ENCODE measurements at regions not wholly inside any gene's neighbourhood (a gene's known extent, or its start where the extent isn't known, plus 50 kb on each side); places are given as distances from the start of the nearest gene placed in this dataset.
"Not testable (repeated sequence)": the region's sequence is repeated elsewhere in the genome, so short reads cannot be mapped to it uniquely, and the experiment has no call there.

DNA sequence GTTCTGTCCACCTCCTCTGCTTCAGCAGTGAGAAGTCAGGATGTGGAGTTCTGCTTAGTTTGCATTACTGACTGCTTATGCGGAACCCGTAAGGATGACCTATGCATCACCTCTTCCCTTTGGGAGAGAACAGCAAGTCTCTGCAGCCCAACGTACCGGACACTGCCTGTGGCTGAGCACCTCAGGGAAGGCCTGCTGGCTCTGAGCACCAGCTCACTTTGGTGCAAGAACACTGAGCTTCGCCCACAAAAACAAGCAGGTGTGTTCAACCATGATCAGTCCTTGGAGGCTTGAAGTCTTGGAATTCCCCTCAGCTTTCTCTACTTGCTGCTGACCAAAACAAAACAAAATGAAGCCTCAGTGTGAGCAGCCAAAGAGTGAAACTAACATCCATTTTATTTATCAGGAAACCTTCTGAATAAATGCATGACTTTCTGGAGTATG lies 52.7 kb upstream of the NCK2 start:
- no peak for DNase-seq

DNA sequence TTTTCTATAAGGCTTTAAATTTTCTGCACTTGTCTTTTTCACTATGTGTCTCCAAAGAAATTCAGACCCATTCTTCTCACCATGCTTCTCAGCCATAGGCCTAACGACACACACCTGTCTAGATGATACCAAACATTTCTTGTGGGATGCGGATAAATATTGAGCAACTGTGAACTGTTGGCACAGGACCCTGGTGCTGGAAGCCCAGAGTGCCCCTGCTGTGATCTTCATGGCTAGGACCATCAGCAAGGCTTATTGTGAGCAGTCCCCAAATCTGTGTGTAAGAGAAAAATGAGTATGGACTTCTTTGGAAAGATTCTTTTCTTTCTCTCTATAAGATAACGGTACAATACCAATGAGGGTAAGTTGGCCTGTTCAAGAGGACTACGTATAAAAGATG lies 54.1 kb upstream of the NCK2 start:
- no peak for DNase-seq

DNA sequence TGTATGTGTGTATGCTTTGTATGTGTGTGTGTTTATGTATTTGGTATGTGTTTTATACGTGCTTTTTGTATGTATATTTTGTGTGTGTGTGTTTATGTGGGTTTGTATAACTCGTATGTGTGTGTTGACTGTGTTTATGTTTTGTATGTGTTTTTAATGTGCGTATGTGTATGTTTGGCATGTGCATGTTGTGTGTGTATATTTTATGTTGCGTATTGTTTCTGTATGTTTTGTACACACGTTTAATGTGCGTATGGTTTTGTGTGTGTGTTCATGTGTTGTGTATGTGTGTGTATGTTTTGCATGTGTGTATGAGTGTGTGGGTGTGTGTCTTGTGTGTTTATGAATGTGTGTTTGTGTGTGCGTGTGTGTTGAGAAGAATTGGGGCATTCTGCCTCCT lies 55.2 kb upstream of the NCK2 start:
- DNase-seq, result no peak

DNA sequence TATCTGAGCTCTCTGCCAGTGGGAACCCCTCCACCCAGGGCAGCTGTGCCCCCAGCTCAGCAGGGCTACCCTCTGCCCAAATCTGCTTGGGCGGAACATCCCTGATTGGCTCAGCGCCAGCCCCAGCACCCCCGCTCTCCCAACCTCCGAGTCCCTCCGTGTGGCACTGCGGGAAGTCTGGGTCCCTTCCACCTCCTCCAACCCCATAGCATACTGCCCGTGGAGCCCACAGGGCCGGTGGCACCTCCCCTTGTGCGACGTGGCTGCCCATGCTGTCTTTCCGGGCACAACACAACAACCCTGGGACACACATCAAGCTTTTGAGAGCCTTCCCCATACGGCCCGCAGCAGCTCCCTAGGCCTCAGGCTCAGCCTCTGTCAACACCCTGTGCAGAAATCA lies 55.8 kb upstream of the NCK2 start:
- DNase-seq, result no peak

DNA sequence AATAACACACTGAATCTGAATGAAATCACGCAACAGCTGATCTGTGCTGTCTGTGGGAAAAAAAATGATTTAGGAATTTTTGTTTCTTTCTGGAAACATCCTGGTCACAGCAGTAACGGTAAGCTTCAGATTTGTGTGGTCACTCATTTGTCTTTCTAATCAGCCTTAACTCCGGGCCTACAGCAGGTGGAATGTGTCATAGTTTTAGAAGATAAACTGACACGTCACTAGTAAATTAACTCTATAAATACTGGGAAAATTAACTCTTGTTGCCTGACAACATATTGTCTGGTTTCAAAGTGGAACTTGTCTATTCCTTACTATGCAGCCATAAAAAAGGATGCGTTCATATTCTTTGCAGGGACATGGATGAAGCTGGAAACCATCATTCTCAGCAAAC lies 58.1 kb upstream of the NCK2 start:
- DNase-seq, result no peak

DNA sequence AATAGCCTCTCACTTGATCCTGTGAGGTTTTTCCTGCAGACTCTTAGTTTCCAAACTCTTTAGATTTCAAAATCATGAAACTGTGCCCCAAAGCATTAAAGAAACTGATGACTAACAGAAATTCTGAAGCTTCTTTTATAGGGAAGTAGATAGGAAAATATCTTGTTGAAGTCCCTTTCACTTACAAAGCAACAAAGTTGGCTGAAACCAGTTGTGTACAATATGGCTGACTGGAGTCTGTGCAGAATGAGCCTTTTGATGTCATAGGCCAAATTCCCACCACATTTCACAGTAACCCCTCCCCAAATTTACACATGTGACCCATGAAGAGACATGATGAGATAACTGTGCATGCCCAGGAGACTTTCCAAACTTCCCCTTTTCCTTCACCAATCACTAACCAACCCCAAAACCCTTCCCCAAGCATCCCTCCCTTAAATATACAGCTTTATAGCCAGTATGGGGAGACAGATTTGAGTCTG lies 61.7 kb upstream of the NCK2 start:
- no peak for DNase-seq

DNA sequence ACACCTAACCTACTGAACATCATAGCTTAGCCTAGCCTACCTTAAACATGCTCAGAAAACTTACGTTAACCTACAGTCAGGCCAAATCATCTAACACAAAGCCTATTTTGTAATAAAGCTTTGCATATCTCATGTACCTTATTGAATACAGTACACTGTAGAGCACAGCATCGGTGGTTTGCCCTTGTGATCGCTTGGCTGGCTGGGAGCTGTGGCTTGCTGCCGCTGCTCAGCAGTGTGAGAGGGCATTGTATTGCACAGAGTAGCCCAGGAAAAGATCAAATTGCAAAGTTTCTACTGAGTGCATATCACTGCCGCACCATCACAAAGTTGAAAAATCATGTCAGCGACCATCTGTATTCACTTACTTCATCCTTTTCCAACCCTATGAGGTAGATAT lies 62.3 kb upstream of the NCK2 start:
- no peak for DNase-seq

DNA sequence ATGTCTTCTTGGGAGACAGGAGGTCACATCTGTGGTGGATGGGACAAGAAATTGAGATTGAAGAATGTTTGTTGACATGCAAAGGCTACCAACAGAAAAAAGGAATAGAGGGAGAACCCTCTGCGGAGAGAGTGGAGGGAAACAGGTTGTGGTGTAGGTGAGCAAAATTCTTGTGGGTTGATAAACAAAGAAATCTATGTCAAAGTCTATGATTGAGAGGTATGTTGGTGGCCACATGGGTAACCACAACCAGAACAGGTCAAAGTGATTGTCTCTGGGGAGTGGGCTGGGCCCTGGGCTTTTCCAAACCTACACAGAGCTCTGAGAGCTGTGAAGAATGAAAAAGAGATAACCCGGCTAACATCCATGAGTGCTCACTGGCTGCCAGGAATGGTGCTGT lies 62.8 kb upstream of the NCK2 start:
- DNase-seq, result no peak

DNA sequence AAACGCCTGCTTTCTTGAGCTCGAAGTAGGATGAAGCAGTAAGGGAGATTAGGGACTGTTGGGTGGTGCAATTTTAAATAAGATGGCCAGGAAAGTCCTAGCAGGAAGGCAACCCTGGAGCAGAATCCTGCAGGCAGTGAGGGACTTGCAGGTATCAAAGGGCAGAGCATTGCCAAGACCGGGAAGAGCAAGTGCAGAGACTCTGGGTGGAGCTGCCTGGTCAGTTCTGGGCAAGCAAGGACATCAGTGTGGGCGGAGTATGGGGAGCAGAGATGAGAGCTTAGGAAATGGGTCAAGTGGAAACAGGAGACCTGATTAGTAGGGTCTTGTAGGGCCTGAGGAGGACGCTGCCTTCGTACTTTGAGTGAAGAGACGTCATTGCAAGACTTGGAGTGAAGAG lies 64.4 kb upstream of the NCK2 start:
- DNase-seq, result no peak

DNA sequence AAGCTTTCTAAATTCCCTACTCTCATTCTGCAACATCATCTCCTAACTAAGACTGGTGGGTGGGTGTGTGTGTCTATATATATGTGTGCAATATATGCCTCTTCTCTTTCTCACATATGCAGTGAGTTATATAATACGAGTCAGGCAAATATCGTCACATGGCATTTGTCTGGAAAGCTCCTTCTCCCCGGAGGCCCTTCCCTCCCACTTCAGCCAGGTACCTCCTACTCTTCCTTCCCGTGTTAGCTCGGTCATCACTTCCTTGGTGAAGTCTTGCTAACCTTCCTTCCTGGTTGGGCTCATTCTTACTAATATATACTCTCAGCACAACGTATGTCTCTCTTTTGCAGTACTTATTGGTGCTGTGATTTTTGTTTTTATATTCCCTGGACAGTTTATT lies 66.4 kb upstream of the NCK2 start:
- no peak for DNase-seq

DNA sequence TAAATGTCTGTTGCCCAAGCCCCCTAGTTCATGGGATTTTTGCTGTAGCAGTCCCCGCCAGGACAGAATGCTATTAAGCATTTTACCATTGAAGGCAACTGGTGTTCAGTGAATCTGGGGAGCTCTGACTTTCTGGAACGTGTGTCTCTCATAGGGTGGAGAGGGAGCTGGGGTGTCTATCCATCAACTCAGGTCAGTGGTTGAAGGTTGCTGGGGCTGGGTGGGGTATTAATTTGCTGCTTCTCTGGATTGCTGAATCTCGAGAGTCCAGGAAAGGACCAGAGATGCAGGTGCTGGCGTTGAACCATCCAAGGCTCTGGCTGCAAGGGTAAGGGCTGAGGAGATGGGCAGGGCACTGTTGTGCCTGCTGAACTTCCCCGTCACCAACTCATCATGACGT lies 66.8 kb upstream of the NCK2 start:
- no peak for DNase-seq

DNA sequence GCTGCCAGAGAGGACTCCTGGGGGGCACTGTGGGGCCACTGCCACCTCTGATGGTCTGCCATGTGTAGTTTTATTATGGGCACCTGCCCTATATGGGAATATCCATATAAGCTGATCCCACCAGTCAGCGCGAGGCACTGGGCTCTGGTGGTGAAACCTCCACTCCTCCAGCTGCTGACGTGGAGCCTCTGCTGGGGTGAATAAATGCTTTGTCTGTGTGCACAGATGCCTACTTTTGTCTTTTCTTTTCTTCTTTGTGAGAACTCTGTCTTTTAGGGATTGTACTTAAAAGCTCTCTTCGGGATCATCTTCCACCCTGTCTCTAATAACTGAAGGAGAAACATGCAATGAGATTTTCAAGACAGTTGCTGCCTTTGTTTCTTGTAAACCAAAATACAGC lies 68.9 kb upstream of the NCK2 start:
- DNase-seq, result no peak

DNA sequence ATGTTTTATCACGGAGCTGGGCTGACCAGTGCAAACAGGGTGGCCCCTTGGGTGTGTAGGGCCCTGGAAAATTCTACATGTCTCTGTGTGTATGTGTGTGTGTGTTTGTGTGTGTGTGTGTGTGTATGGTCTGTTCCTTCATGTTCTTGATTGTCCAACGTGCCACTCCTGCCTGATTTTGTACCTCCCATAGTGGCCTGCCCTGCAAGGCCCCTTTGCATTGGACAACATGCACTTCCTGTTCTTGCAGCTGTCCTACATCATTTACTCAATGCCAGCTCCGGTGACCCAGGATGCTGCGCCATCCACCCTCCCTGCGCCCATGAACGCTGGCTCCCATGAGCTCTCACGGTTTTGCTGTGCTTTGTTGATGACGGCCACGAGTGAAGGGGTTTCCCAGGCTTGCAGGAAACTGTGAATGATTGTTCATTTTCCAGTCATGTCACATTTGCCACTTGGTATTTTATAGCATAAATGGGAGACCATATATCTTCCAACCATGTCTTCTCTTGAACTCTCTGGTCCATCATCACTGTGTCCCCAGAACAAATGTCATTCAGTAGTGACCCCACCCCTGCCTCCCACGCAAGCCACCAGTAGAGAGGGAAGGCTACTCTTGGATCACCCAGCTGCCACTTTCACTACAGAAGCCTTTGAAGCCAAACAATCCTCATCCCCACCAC lies 69.7 kb upstream of the NCK2 start:
- no peak for DNase-seq

DNA sequence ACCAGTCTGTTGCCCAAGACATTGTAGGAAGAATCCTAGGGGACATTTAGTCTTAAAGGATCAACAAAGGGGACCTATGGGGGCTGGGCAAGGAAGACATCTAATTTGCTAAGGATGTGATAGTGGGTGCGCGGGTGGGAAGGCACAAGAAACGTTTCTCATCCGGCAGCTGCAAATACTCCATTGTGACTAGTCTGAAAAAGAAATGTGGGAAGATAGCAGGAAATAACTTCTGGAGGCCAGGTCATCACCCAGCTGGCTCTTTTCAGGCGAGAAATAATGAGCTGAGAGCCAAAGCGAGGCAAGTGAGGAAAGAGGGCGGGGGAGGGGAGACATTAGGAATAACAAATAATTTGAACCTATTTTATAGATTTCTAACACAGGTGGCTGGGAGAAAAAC lies 70.3 kb upstream of the NCK2 start:
- DNase-seq, result no peak

DNA sequence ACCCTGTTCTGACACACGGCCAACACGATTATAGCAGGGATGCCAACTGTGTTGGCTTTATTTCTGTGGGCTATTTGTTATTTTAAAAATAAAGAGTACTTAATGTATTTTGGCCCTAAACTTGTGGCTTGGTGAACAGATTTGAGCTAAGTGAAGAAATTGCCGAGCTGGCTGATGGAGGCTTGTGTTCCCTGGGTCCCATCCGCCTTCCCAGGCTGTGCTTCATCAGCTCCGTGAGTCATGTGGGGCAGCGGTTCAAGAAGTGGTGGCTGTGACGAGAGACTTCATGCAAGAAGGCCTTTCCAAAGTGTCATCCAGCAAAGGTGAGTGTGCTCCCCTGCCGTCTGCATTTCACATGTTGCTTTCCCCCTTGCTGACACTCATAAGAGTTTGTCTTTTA lies 73.6 kb upstream of the NCK2 start:
- DNase-seq, result no peak

DNA sequence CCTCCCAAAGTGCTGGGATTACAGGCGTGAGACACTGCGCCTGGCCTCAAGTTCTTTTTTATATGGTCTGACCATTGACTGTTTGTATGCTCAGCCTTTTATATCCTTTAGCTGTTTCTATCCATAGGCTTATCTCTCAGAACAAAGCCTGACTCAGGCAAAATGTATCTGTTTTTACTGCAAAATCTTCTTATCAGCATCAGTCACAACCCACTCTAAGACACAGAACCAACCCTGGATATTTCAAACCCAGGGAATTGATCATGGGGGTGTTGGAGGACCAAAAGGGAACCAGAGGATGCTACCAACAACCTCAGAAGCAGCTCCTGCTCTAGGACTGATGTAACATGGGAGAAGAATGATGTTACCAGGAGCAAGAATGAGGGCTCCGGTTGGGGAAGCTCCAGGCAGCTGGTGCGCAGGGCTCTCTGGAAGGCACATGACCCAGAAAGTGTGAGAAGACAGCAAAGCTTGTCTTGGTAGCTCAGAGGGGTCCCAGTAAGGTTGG lies 75.3 kb upstream of the NCK2 start:
- DNase-seq, result no peak

DNA sequence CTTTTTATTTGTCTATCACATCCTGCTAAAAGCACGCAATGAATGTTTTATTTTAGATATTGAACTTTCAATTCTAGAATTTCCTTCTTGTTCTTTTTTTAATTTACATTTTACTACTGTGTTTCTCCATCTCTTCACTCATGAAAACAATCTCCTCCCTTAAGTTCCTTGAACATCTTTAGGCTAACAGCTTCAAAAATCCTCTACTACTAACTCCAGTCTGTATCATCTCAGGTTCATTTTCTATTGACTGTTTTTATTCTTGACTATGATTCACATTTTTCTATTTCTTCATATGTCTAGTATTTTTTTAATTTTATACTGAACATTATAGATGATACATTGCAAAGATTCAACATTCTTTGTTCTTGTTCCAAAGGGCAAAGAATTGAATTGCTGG lies 79.2 kb upstream of the NCK2 start:
- DNase-seq, result no peak

DNA sequence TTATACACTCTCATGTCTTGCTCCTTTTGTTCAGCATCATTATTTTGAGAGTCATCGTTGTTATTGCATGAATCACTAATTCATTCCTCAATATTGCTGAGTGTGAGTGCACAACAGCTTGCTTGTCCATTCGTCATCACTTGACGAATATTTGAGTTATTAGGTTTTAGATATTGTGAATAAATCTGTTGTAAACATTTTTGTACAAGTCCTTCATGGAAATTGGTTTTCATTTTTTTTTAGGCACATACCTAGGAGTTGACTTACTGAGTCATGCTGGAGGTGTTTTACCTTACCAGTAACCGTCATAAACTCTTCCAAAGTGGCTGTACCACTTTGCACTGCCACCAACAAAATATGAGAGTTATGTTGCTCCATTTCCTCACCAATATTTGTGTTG lies 84.2 kb upstream of the NCK2 start:
- DNase-seq, result no peak

DNA sequence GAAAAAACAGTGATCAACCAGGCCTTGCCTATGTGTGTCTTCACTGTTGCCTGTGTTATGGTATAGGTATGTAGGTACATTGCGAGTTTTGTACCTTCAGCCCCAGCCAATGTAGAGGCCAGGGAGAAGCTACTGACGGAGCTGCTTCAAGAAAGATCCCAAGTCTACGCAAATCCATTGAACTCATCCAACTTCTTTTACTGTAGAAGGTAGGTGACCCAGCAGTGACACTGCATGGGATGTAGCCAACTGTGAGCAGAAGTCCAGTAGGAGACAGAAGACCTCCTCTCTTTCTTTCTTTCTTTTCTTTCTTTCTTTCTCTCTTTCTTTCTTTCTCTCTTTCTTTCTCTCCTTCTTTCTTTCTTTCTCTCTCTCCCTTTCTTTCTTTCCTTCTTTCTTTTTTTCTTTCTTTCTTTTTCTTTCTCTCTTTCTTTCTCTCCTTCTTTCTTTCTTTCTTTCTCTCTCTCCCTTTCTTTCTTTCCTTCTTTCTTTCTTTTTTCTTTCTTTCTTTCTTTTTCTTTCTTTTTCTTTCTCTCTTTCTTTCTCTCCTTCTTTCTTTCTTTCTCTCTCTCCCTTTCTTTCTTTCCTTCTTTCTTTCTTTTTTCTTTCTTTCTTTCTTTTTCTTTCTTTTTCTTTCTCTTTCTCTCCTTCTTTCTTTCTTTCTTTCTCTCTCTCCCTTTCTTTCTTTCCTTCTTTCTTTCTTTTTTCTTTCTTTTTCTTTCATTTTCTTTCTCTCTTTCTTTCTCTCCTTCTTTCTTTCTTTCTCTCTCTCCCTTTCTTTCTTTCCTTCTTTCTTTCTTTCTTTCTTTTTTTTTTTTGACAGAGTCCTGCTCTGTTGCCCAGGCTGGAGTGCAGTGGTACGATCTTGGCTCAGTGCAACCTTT lies 88.7 kb upstream of the NCK2 start:
- DNase-seq, result not testable (repeated sequence)

DNA sequence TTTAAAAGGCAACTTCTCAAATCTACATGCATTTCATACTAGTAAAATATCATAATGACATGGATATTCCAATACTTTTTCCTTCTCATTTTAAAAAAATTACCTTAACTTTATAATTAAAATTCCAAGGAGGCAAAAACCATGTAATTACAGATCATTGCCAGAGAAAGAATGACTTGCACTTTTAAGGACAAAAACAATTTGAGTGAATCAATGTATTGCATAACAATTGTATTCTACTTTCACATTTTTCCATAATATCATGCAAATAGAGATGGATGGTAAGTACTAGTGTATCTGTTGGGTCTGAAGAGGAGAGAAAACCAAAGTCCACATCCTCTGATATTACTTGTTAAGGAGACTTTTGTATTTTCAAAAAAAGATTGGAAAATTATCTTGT lies 89.5 kb upstream of the NCK2 start:
- DNase-seq, result no peak

DNA sequence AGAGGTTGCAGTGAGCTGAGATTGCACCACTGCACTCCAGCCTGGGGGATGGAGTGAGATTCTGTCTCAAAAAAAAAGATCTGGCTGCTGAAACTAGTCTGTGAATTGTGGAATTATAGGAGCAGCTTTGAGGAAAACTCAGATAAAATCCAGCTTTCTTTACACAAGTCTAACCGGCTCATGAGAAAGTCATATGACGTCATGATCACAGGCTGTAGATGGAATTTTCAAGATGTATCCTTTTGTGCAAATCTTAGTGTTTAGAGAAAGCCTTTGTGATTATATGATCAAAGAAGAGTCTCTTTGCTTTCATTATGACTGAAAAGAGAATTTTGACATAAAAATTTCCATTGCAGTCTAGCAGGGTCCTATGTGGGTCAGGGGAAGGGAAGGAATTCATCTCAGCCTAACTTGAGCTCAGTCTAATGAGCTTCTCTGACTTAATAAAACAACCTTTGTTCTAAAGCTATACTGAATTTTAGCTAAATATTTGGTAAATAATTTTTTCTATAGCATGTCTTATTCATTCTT lies 90.2 kb upstream of the NCK2 start:
- no peak for DNase-seq

DNA sequence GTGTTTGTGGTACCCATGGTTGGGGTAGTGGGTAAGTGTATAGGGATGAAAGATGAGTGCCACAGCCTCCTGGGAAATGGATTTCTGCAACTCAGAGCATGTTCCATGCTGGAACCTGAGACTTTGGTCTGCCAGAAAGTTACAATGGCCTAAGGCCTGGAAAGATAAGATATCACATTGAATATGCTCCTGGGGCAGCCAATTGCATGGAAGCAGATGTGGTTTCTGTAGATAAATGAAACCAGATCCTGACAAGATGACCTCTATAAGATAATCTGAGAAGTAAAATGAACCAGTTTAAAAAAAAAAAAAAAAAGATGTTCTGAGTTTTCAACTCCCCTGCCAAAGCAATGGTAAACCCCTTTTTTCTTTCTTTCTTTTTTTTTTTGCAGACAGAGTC lies 91.4 kb upstream of the NCK2 start:
- no peak for DNase-seq

DNA sequence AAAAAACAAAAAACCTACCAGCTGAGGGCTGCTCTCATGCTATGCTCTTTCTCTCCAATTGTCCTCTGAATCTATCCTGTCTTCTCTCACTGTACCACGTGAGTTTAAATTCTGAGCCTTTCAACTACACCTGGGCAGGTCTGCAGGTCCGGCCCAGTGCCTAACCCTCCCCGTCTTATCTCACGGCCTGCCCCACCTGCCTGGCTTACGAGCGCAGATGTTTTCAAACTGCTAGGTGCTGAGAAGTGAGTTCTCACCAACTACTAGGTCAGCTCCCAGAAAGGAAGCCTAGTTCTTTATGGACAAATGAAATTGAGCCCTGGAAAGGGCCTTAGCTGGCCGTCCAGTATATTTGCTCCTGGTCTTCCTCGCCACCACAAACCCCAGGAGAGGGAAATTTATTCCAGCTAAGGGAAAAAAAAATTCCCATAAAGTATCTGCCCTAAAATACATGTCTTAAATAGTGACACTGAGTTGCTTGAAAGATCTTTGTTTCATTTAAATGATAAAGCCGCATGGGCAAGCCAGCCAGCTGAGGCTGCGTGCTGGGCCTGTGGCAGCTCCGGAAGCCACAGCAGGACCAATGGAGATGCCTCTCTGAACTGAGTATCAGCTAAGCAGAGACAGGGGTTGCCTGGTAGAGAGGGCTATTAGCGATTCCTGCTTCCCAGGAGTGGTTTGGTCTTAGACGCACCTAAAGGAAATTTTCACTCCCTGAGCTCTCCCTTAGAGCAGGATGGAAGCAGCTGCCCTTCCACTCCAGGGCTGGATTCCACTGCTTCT lies 92.5 kb upstream of the NCK2 start:
- no peak for DNase-seq
